Karpas-422 (cell line): ENCODE measurements at regions not wholly inside any gene's neighbourhood (a gene's known extent, or its start where the extent isn't known, plus 50 kb on each side); places are given as distances from the start of the nearest gene placed in this dataset.

Source experiments
- DNase-seq: peaks from one replicate; pipeline ENCODE4 v3.0.0-alpha.2; 2015
- H2AFZ ChIP-seq: fragments of 200-600 bp; sonication (generic); 2 replicates; pipeline ENCODE4 v1.6.1; 2014; ENCODE audit warnings: antibody characterized with exemption, low read length, mixed read lengths
- H3K27ac ChIP-seq: fragments of 200-600 bp; sonication (generic); 2 replicates; pipeline ENCODE4 v1.5.1; 2014; ENCODE audit warnings: mild to moderate bottlenecking, low read length, moderate library complexity
- H3K27me3 ChIP-seq: fragments of 200-600 bp; sonication (generic); 2 replicates; pipeline ENCODE4 v1.6.1; 2014; ENCODE audit warnings: low read length, mixed read lengths
- H3K36me3 ChIP-seq: fragments of 200-600 bp; sonication (generic); 2 replicates; pipeline ENCODE4 v1.6.1; 2014; ENCODE audit warnings: low read length, mixed read lengths; ENCODE audit not compliant: insufficient read depth
- H3K4me1 ChIP-seq: fragments of 200-600 bp; sonication (generic); 2 replicates; pipeline ENCODE4 v1.6.1; 2014; ENCODE audit warnings: mild to moderate bottlenecking, low read length, mixed read lengths
- H3K4me2 ChIP-seq: fragments of 200-600 bp; sonication (generic); 2 replicates; pipeline ENCODE4 v1.6.1; 2014; ENCODE audit warnings: low read length, low read depth, mild to moderate bottlenecking; ENCODE audit not compliant: poor library complexity, severe bottlenecking
- H3K4me3 ChIP-seq: fragments of 200-600 bp; sonication (generic); 2 replicates; pipeline ENCODE4 v1.5.1; 2014; ENCODE audit warnings: mild to moderate bottlenecking, antibody characterized with exemption, low read length, mixed read lengths
- H3K79me2 ChIP-seq: fragments of 200-600 bp; sonication (generic); 2 replicates; pipeline ENCODE4 v1.6.1; 2014; ENCODE audit warnings: mild to moderate bottlenecking, low read length, mixed read lengths
- H3K9ac ChIP-seq: fragments of 200-600 bp; sonication (generic); 2 replicates; pipeline ENCODE4 v1.6.0; 2014; ENCODE audit warnings: low read length
- H3K9me2 ChIP-seq: fragments of 200-600 bp; sonication (generic), shearing (Covaris generic); replicated peaks from 2 replicates; pipeline ENCODE4 v1.6.0; 2014; ENCODE audit warnings: mild to moderate bottlenecking, low read length, moderate library complexity; ENCODE audit not compliant: insufficient read depth
- H3K9me3 ChIP-seq: fragments of 300-700, 200-600 bp; sonication (generic); 2 replicates; pipeline ENCODE4 v1.6.1; 2014; ENCODE audit warnings: low read length, mixed read lengths
- H4K20me1 ChIP-seq: fragments of 200-600 bp; sonication (generic); 2 replicates; pipeline ENCODE4 v1.6.1; 2014; ENCODE audit warnings: mild to moderate bottlenecking, antibody characterized with exemption, low read length, low read depth; ENCODE audit not compliant: insufficient read depth

DNA sequence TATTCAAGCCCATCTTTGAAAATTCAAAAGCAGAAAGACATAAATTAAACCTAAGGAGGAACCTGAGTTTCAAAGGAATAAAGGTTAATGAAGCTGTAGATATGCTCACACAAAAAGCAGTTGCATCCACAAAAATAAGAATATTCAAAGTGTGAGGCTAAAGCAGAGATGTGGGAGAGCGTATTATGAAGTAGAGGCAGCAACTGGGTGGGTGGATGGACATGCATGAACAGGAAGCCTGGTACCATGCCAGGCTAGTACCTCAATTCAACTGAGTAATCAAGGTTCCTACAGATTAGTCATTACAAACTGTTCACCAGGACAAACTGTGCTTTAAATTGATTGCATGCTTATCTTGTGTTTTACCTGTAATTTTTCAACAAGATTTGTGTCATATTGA, 330.0 kb upstream of the PKDCC start:
- Histone ChIP-seq H3K4me3 (no peak overlapping the region), H3K36me3 (no peaks in the 10 kb centered on the region), H3K27me3 (no peaks in the 10 kb centered on the region), H2AFZ (no peak overlapping the region), H3K9me2 (no peaks in the 10 kb centered on the region), H3K4me2 (no peak overlapping the region), H3K4me1 (no peaks in the 10 kb centered on the region), H3K9me3 (no peaks in the 10 kb centered on the region), H4K20me1 (no peaks in the 10 kb centered on the region), H3K79me2 (no peaks in the 10 kb centered on the region), H3K27ac (no peak overlapping the region), H3K9ac (no peak overlapping the region)
- DNase-seq, result no peak

DNA sequence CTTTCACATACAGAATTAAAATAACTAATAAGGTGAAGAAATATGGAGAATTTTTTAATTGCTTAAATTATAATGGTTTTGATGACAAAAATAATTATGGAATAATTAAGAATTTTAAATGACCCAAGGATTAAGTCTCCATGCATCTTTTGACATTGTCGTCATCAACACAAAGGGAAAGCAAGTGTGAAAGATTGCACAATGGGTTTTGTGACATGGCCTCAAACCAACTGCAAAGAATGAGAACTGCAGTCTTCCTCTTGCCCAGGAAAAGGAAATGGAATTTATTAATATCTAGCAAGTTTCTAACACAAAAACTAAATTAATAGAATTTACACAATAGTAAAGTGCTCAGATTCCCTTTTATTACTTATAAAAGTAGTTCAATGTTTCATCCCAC, 329.1 kb upstream of the PKDCC start:
- no peak for DNase-seq
- no peak overlapping the region for H3K4me2 ChIP-seq
- no peaks in the 10 kb centered on the region for H3K36me3 ChIP-seq
- H3K9ac ChIP-seq, result no peak overlapping the region
- H3K9me3 ChIP-seq, result no peaks in the 10 kb centered on the region
- no peaks in the 10 kb centered on the region for H3K27me3 ChIP-seq
- no peak overlapping the region for H3K4me3 ChIP-seq
- no peaks in the 10 kb centered on the region for H4K20me1 ChIP-seq
- H2AFZ ChIP-seq, result no peak overlapping the region
- H3K27ac ChIP-seq, result no peak overlapping the region
- no peaks in the 10 kb centered on the region for H3K9me2 ChIP-seq
- H3K79me2 ChIP-seq, result no peaks in the 10 kb centered on the region
- H3K4me1 ChIP-seq, result no peaks in the 10 kb centered on the region

DNA sequence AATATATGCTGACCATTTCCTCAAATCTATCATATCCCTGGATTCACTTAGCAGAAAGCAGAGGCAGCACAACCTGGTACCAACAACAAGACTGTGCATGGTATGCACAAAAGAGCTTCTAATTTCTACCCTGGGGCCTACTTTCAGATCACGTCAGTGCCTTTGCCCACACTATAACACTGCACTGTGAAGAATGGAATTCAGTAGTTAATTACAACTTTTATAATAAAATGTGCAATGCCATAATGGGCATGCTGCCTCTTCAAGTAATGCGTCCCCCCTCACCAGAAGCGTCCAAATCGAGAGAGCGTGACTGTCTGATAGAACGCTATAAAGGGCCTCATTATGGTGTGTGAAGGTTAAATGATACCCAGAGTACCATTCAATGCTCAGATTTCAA, 328.1 kb upstream of the PKDCC start:
- Histone ChIP-seq H3K9me3 (no peaks in the 10 kb centered on the region), H3K36me3 (no peaks in the 10 kb centered on the region), H3K27ac (no peak overlapping the region), H3K4me2 (no peak overlapping the region), H3K4me1 (no peaks in the 10 kb centered on the region), H3K79me2 (no peaks in the 10 kb centered on the region), H2AFZ (no peak overlapping the region), H3K9me2 (no peaks in the 10 kb centered on the region), H4K20me1 (no peaks in the 10 kb centered on the region), H3K27me3 (no peaks in the 10 kb centered on the region), H3K9ac (no peak overlapping the region), H3K4me3 (no peak overlapping the region)
- no peak for DNase-seq

DNA sequence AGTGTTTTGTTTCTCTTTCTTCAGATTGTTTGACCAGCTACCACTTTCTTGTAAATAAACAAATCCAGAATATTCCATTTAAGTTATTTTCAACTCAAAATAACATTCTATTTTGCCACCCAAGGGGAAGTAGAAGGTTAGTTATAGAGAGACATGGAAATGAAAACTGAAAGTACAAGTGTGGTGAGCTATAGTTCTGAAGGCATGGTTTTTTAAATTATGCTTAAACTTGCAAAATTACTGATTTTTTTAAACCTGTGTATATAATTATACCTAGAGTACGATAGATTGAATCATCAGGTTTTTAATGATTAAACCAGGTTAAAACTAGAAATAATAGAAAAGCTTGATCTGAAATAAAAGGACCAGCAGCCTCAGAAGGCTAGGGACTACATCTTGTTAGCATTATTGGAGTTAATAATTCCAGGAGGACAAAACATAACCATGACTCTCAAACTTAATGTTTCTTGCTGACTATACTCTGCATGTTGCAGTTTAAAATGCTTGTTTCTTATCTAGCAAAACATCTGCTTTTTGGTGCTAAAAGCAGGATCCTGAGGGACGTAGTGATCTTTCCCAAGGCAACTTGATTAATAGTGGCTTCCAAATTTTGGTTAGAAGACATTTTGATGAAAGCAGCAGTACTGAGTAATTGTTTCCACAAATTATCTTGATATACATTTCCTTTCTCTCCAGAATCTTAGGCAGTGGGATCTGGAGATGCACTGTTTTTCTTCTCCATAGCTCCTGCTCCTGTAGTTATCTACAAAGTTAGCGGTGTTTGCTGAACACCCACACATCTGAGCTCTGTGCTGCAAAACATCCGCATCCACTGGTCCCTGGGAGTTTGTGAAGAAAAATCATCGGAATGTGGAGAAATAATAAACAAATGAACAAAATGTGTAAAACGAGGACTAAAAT, 327.2 kb upstream of the PKDCC start:
- no peak overlapping the region for H2AFZ ChIP-seq

DNA sequence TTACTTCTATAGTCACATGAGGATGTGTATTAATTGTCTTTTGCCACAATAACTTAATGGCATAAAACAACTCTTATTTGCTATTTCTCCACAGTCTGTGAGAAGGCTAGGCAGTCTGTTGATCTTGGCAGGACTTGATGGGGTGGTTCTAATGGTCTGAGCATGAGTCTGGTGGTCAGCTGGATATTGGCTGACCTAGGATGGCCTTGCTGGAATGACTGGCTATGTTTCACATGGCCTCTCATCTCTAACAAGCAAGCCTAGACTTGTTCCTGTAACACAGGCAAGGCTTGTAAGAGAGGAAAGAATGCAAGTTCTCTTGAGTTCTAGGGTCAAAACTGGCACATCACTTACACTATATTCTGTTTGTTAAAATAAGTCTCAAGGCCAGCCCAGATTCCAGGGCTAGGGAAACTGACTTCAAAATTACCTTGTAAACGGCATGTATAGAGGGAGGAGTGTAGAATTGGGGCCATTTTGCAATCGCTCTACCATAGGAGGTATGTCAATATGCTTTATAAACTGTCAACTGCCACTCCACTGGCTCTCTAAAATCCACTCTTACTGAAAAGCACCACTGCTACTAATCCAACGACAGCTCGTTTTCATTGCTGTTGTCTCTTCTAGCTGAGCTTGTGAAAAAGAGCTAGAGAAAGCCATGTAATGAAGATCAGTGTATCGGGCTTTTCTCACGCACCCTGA, 325.0 kb upstream of the PKDCC start:
- Histone ChIP-seq H3K27ac (no peak overlapping the region), H3K4me3 (no peak overlapping the region), H4K20me1 (no peaks in the 10 kb centered on the region), H2AFZ (no peak overlapping the region), H3K79me2 (no peaks in the 10 kb centered on the region), H3K36me3 (no peaks in the 10 kb centered on the region), H3K9ac (no peak overlapping the region), H3K4me2 (no peak overlapping the region), H3K9me2 (no peaks in the 10 kb centered on the region), H3K27me3 (no peaks in the 10 kb centered on the region), H3K9me3 (no peaks in the 10 kb centered on the region), H3K4me1 (no peaks in the 10 kb centered on the region)
- no peak for DNase-seq

More for the DNA sequence above, 327.2 kb upstream of the PKDCC start:
- Histone ChIP-seq H3K9ac (no peak overlapping the region), H3K9me3 (no peaks in the 10 kb centered on the region), H3K4me1 (no peaks in the 10 kb centered on the region), H3K27me3 (no peaks in the 10 kb centered on the region), H4K20me1 (no peaks in the 10 kb centered on the region), H3K79me2 (no peaks in the 10 kb centered on the region), H3K36me3 (no peaks in the 10 kb centered on the region), H3K9me2 (no peaks in the 10 kb centered on the region), H3K4me2 (no peak overlapping the region), H3K4me3 (no peak overlapping the region), H3K27ac (no peak overlapping the region)
- no peak for DNase-seq

DNA sequence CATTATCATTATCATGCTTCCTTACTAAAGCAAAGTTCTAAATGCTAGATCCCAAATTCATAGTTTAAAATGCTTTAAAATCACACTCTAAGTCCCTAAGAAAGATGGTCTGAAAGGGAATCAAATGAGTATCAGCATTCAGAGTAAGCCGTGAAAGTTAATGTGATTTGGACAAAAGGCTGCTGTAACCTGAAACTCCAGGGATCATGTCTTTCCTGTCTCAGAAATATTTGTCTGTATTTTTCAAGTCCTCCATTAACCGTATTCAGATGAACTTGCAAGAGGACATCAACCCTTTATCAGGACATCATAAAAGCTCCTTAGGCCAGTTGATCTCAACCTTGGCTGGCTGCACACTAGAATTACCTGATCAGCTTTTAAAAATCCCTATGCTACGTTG, 324.3 kb upstream of the PKDCC start:
- DNase-seq, result no peak
- no peaks in the 10 kb centered on the region for H3K27me3 ChIP-seq
- no peak overlapping the region for H3K9ac ChIP-seq
- no peaks in the 10 kb centered on the region for H3K4me1 ChIP-seq
- no peak overlapping the region for H3K4me3 ChIP-seq
- no peak overlapping the region for H3K4me2 ChIP-seq
- H3K9me3 ChIP-seq, result no peaks in the 10 kb centered on the region
- H3K36me3 ChIP-seq, result no peaks in the 10 kb centered on the region
- no peaks in the 10 kb centered on the region for H3K9me2 ChIP-seq
- H2AFZ ChIP-seq, result no peak overlapping the region
- H3K27ac ChIP-seq, result no peak overlapping the region
- no peaks in the 10 kb centered on the region for H4K20me1 ChIP-seq
- H3K79me2 ChIP-seq, result no peaks in the 10 kb centered on the region

DNA sequence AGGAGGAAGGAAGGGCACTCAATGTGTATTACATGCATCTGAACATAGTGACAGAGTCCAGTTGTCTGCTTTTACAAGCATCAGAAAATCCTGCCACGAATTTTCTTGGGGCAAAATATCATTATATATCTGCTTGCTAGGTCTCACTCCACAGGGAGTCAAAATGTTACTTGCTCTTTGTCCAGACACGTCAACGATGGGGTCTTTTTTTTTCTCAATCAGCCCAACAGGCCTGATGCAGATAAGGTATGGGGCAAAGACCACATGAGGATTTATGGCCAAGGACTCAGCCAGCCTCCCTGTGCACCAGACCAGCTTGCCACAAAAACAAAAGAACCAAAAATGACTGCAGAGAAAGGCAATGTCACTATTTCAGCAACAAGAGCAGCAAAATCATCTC, 323.4 kb upstream of the PKDCC start:
- no peaks in the 10 kb centered on the region for H3K9me3 ChIP-seq
- H3K27me3 ChIP-seq, result no peaks in the 10 kb centered on the region
- H3K4me3 ChIP-seq, result no peak overlapping the region
- H3K9ac ChIP-seq, result no peak overlapping the region
- H2AFZ ChIP-seq, result no peak overlapping the region
- no peaks in the 10 kb centered on the region for H3K79me2 ChIP-seq
- no peaks in the 10 kb centered on the region for H4K20me1 ChIP-seq
- H3K4me1 ChIP-seq, result no peaks in the 10 kb centered on the region
- H3K36me3 ChIP-seq, result no peaks in the 10 kb centered on the region
- no peaks in the 10 kb centered on the region for H3K9me2 ChIP-seq
- no peak overlapping the region for H3K27ac ChIP-seq
- DNase-seq, result no peak
- no peak overlapping the region for H3K4me2 ChIP-seq

DNA sequence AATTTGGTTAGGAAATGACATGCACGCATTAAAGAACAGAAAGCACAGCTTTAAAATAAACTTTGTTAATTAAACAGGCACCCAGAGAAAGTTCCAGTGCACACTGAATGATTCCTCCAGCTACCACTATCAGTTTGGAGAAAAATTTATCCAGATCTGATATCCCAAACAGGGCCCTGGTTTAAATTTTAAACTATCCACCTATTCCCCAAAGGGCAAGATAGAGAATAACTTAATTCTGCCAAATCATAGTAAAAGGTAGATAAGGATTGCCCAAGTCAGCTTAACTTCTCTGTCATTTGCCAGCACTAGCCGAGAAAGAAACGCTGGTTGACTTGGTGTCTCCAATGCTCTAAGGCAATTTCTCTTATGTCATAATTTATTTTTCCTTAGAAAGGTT, 321.9 kb upstream of the PKDCC start:
- H3K4me1 ChIP-seq, result no peaks in the 10 kb centered on the region
- H4K20me1 ChIP-seq, result no peaks in the 10 kb centered on the region
- H3K4me2 ChIP-seq, result no peak overlapping the region
- no peak for DNase-seq
- H3K27ac ChIP-seq, result no peak overlapping the region
- H3K9me2 ChIP-seq, result no peaks in the 10 kb centered on the region
- H3K4me3 ChIP-seq, result no peak overlapping the region
- no peaks in the 10 kb centered on the region for H3K27me3 ChIP-seq
- no peaks in the 10 kb centered on the region for H3K9me3 ChIP-seq
- H3K36me3 ChIP-seq, result no peaks in the 10 kb centered on the region
- H3K79me2 ChIP-seq, result no peaks in the 10 kb centered on the region
- H2AFZ ChIP-seq, result no peak overlapping the region
- no peak overlapping the region for H3K9ac ChIP-seq
